ENCODE measurements at regions not wholly inside any gene's neighbourhood (a gene's known extent, or its start where the extent isn't known, plus 50 kb on each side); places are given as distances from the start of the nearest gene placed in this dataset.

DNA sequence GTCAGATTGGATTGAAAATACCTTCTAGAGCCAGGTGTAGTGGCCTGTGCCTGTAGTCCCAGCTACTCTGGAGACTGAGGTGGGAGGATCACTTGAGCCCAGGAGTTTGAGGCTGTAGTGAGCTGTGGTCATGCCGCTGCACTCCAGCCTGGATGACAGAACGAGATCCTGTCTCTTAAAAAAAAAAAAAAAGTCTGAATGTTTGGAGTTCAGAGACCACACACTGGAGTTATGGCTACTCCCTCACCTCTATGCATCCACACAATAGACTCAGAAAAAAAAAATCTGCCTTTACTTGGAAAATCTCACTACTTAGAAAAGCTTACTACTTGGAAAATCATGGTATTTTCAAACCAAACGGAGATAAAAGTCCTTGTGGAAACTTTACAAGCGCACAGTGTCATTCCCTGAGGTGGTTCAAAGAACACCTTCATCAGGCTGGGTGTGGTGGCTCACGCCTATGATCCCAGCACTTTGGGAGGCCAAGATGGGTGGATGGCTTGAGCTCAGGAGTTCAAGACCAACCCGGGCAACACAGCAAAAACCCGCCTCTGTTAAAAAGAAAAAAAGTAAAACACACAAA lies 63.9 kb upstream of the PICALM start:
- intact Hi-C loops (cut with DNase I) = no loop called here
- no peaks in the 10 kb centered on the region for H3K9me3 ChIP-seq
- no peak overlapping the region for H3K27ac ChIP-seq
- peaks cover 5% of the 10 kb centered on the region for H3K4me1 ChIP-seq (ENCODE audit: insufficient read depth)
- WGBS, 3 donors = 79 to 84% (median 83%) methylated on average over 7 of the region's 7 CpGs
- H3K27me3 ChIP-seq = no peaks in the 10 kb centered on the region
- H3K36me3 ChIP-seq = no peaks in the 10 kb centered on the region
- no peak for DNase-seq
- H3K4me3 ChIP-seq = no peak overlapping the region
- TF ChIP-seq EP300 (IDR thresholded peaks at IDR 0.05) (no peak), CTCF (IDR thresholded peaks at IDR 0.05) (no peak), POLR2A (IDR thresholded peaks at IDR 0.05) (no peak)

DNA sequence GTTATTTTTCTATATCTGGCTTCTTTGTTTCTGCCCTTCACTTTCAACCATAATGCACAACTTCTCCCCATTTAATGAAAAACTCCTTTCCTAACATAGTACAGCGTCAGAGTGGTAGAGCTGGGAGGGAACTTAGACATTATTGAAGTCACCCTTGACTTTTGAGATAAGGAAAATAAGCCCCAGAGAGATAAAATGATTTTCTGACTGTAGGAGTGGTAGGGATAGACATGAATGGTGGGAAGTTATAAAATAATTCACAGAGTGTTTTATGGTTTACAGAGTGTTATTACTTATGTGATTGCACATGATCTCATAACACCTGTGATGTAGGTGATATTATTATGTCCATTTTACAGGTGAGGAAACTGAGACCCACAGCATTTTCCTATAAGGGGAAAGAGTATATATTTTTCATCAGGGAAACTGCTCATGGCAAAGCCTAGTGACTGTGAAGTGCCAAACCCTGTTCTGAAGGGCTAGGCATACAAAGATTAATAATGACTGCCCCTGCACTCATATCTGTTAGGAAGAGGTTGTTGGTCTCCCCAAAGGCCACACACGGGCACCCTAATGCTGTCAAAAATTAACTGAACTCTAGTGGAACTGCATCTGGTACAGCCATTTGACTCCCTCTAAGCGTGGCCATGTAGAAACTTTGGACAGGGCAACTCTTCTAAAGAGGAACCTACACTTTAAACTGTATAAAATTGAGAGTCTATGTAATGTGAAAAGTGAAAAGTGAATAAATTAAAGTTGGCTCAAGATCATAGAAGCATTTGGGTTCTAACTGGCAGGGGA lies 61.1 kb upstream of the PICALM start:
- no peaks in the 10 kb centered on the region for H3K27me3 ChIP-seq
- H3K4me3 ChIP-seq = no peak overlapping the region
- DNase-seq = no peak
- H3K9me3 ChIP-seq = no peaks in the 10 kb centered on the region
- TF ChIP-seq CTCF (IDR thresholded peaks at IDR 0.05) = no peak
- no peak for TF ChIP-seq POLR2A (IDR thresholded peaks at IDR 0.05)
- TF ChIP-seq EP300 (IDR thresholded peaks at IDR 0.05) = no peak
- peaks cover 3% of the 10 kb centered on the region for H3K4me1 ChIP-seq (ENCODE audit: insufficient read depth)
- no peak overlapping the region for H3K27ac ChIP-seq
- H3K36me3 ChIP-seq = no peaks in the 10 kb centered on the region
- intact Hi-C loops (cut with DNase I) = no loop called here
- WGBS, 3 donors = 83 to 90% (median 86%) methylated on average over 3 of the region's 3 CpGs

GRCh38 chr11:86128914-86129313 lies 60.0 kb upstream of the PICALM start:
- no peaks in the 10 kb centered on the region for H3K36me3 ChIP-seq
- H3K4me1 ChIP-seq (ENCODE audit: insufficient read depth) = peaks cover 1% of the 10 kb centered on the region
- no peaks in the 10 kb centered on the region for H3K9me3 ChIP-seq
- H3K27me3 ChIP-seq = no peaks in the 10 kb centered on the region
- TF ChIP-seq EP300 (IDR thresholded peaks at IDR 0.05) (no peak), CTCF (IDR thresholded peaks at IDR 0.05) (no peak), POLR2A (IDR thresholded peaks at IDR 0.05) (no peak)
- no peak overlapping the region for H3K4me3 ChIP-seq
- H3K27ac ChIP-seq = no peak overlapping the region
- WGBS, 3 donors = 71 to 95% (median 94%) methylated on average over 2 of the region's 2 CpGs
- intact Hi-C loops (cut with DNase I) = no loop called here
- DNase-seq = no peak

GRCh38 chr11:86126862-86127261 lies 58.0 kb upstream of the PICALM start:
- intact Hi-C loops (cut with DNase I) = no loop called here
- H3K27ac ChIP-seq = no peak overlapping the region
- H3K4me1 ChIP-seq (ENCODE audit: insufficient read depth) = peaks cover 1% of the 10 kb centered on the region
- H3K36me3 ChIP-seq = no peaks in the 10 kb centered on the region
- no peaks in the 10 kb centered on the region for H3K9me3 ChIP-seq
- H3K27me3 ChIP-seq = no peaks in the 10 kb centered on the region
- TF ChIP-seq EP300 (IDR thresholded peaks at IDR 0.05) = no peak
- TF ChIP-seq POLR2A (IDR thresholded peaks at IDR 0.05) = no peak
- no peak for TF ChIP-seq CTCF (IDR thresholded peaks at IDR 0.05)
- no peak overlapping the region for H3K4me3 ChIP-seq
- DNase-seq = no peak

Measured in ovary (tissue), 7 donors.